NCI-H748 treated with DMSO at 0.1 percent for 48 hours (cell line): ENCODE measurements at regions not wholly inside any gene's neighbourhood (a gene's known extent, or its start where the extent isn't known, plus 50 kb on each side); places are given as distances from the start of the nearest gene placed in this dataset.

Source experiments
- DNase-seq: peaks from one replicate; lab custom pipeline; 2025; lab: John Stamatoyannopoulos, UW

- DNase-seq: no peak
Observed at GRCh38 chr6:93550551-93551276, 131.4 kb upstream of the EPHA7 start.

- DNase-seq: no peak
Observed at GRCh38 chr6:93549868-93550267, 130.5 kb upstream of the EPHA7 start.

GRCh38 chr6:93524671-93525451 lies 105.5 kb upstream of the EPHA7 start:
- DNase-seq: no peak

- no peak for DNase-seq
Observed at GRCh38 chr6:93523365-93523764, 104.0 kb upstream of the EPHA7 start.

GRCh38 chr6:93516441-93516840 lies 97.1 kb upstream of the EPHA7 start:
- no peak for DNase-seq

GRCh38 chr6:93515736-93516135 lies 96.4 kb upstream of the EPHA7 start:
- DNase-seq: no peak

DNA sequence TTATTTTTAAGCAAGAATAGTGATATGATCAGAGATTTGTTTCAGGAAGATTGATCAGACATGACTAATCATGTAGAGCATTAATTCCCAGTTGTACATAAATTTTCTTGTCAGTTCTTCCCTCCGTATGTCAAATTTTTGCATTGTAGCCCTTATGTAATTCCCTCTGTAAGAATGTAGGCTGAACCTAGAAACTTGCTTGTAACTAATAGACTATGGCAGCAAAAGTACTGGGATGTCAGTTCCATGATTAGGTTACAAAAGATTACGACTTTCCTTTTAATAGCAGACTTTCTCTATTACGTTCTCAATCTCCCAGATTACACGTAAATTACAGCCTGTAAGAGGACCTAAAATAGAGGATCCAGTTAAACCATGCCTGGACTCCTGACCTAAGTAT lies 79.4 kb upstream of the EPHA7 start:
- DNase-seq: no peak

DNA sequence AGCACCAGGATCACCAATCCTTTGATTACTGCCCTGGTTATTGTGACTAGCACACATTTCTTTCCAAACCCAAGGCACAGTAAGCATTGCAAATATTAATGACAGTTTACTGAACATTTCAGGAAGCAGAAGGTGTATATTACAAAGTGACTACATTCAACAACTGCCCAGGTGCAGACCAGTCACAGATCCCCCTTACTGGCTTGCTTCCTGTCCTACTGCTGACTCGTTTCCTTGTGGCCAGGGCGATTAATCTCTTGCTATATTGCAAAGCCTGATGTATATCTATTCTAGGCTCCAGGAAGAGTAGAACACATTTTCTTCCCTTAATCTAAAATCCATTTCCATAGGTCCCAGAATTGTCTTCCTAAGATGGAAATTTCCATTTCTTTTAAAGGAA lies 77.2 kb upstream of the EPHA7 start:
- DNase-seq: no peak

DNA sequence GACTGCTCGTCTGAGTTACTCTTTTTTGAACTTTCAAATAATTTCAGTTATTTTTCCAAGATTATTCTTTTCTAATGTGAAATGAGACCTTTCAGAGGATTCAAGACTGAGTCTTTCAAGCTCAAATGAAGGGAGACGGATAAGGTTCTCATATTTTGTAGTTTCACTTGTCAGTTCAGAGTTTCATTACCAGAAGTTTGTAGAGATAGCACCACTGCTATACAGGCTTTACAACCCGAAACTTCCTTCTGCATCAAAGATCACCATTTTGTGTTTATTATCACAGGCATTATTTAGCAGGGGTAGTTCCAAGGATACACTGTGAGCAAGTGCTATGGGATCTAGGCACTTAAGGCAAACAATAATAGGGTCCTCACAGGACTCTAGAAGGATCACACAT lies 74.7 kb upstream of the EPHA7 start:
- no peak for DNase-seq

DNA sequence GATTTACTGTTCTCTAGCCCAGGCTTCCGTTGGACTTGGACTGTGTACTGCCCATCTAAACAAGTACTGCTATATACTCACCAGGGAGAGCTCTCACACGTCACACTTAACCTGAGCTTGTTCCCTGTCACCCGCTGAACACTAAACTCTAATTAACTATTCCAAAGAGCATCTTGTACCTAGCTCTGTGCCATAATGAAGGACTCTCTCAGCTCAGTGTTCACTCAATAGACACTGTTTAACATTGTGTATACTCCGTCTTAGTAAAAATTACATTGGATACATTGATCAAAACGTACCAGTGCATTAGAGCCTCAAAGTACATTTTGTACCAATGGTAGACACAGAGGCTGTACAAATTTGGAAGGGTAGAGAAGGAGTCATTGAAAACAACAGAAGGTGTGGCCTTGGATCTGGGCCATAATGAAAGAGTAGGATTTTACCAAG lies 55.4 kb upstream of the EPHA7 start:
- no peak for DNase-seq

- DNase-seq: no peak
Observed at GRCh38 chr6:93471281-93471680, 51.9 kb upstream of the EPHA7 start.
